ENCODE measurements at regions not wholly inside any gene's neighbourhood (a gene's known extent, or its start where the extent isn't known, plus 50 kb on each side); places are given as distances from the start of the nearest gene placed in this dataset.

DNA sequence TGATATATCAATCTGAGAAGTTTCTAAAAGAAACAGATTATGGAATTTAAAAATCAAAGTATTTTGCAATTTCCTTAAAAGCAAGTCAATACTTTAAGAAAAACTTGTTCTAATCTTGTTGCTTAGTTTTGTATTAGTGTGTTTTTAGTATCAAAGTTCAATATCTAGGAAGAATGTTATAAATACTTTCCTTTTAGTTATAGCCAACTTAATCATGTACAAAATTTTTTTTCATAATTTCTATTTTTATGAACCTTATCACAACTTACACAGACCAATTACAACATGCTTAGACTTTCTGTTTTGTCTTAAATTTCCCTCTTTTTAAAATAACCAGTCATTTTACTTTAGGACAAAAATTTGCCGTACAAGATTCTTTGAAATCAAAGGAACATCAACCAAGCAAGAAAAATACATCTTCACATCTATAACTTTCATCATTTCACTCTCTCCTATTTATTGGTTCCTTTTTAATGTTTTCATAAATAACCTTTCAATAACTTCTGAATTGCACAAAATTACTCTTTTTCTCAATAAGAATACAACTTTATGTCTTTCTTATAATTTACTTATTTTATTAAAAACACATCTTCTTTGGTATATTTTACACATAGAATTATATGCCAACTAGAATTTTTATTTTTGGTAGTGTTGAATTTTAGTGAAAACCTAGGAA, 308.2 kb upstream of the GLI3 start:
- H3K4me1 ChIP-seq (ENCODE audit: control insufficient read depth in 1 of 2, insufficient read depth in 2 of 2, low read depth in 1 of 2, low read length in 1 of 2) = no peaks in the 10 kb centered on the region
- no peak overlapping the region for H3K9ac ChIP-seq
- POLR2A ChIA-PET = no interaction called here
- no peaks in the 10 kb centered on the region for H3K79me2 ChIP-seq (ENCODE audit: insufficient read depth)
- peaks cover 17% of the 10 kb centered on the region; the same call in 1 of the 2 replicates for H3K9me3 ChIP-seq
- no peaks in the 10 kb centered on the region for H3K27me3 ChIP-seq (ENCODE audit: insufficient read depth)
- no peak for DNase-seq
- H2AFZ ChIP-seq (ENCODE audit: low read depth) = no peak overlapping the region
- TF ChIP-seq EP300 (IDR thresholded peaks at IDR 0.05; ENCODE audit: borderline replicate concordance in 1 of 2, low read depth in 1 of 2, low read length in 1 of 2) = no peak
- TF ChIP-seq NFIC (IDR thresholded peaks at IDR 0.05; ENCODE audit: borderline replicate concordance) = no peak
- TF ChIP-seq EZH2phosphoT487 (IDR thresholded peaks at IDR 0.05; ENCODE audit: borderline replicate concordance, low read depth) = no peak
- TF ChIP-seq CHD2 (IDR thresholded peaks at IDR 0.05; ENCODE audit: low read length, partially characterized antibody) = no peak
- TF ChIP-seq, protein P1, sequence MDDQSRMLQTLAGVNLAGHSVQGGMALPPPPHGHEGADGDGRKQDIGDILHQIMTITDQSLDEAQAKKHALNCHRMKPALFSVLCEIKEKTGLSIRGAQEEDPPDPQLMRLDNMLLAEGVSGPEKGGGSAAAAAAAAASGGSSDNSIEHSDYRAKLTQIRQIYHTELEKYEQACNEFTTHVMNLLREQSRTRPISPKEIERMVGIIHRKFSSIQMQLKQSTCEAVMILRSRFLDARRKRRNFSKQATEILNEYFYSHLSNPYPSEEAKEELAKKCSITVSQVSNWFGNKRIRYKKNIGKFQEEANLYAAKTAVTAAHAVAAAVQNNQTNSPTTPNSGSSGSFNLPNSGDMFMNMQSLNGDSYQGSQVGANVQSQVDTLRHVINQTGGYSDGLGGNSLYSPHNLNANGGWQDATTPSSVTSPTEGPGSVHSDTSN (IDR thresholded peaks at IDR 0.05) = no peak
- TF ChIP-seq, protein P2, sequence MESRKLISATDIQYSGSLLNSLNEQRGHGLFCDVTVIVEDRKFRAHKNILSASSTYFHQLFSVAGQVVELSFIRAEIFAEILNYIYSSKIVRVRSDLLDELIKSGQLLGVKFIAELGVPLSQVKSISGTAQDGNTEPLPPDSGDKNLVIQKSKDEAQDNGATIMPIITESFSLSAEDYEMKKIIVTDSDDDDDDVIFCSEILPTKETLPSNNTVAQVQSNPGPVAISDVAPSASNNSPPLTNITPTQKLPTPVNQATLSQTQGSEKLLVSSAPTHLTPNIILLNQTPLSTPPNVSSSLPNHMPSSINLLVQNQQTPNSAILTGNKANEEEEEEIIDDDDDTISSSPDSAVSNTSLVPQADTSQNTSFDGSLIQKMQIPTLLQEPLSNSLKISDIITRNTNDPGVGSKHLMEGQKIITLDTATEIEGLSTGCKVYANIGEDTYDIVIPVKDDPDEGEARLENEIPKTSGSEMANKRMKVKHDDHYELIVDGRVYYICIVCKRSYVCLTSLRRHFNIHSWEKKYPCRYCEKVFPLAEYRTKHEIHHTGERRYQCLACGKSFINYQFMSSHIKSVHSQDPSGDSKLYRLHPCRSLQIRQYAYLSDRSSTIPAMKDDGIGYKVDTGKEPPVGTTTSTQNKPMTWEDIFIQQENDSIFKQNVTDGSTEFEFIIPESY (IDR thresholded peaks at IDR 0.05; ENCODE audit: borderline replicate concordance, low read depth) = no peak
- TF ChIP-seq, protein P3, sequence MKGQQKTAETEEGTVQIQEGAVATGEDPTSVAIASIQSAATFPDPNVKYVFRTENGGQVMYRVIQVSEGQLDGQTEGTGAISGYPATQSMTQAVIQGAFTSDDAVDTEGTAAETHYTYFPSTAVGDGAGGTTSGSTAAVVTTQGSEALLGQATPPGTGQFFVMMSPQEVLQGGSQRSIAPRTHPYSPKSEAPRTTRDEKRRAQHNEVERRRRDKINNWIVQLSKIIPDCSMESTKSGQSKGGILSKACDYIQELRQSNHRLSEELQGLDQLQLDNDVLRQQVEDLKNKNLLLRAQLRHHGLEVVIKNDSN (IDR thresholded peaks at IDR 0.05; ENCODE audit: borderline replicate concordance, low read depth) = no peak
- TF ChIP-seq RFX5 (IDR thresholded peaks at IDR 0.05; ENCODE audit: low read length) = no peak
- no peak for TF ChIP-seq FOXJ3 (CRISPR knock-in tag; IDR thresholded peaks at IDR 0.05)
- TF ChIP-seq, protein P4, sequence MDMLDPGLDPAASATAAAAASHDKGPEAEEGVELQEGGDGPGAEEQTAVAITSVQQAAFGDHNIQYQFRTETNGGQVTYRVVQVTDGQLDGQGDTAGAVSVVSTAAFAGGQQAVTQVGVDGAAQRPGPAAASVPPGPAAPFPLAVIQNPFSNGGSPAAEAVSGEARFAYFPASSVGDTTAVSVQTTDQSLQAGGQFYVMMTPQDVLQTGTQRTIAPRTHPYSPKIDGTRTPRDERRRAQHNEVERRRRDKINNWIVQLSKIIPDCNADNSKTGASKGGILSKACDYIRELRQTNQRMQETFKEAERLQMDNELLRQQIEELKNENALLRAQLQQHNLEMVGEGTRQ (IDR thresholded peaks at IDR 0.05; ENCODE audit: borderline replicate concordance, low read depth, low read length) = no peak
- TF ChIP-seq FOSL2 (IDR thresholded peaks at IDR 0.05; ENCODE audit: borderline replicate concordance, low read depth) = no peak
- no peak for TF ChIP-seq NRF1 (IDR thresholded peaks at IDR 0.05; ENCODE audit: low read depth, low read length)
- no peak for TF ChIP-seq FOXM1 (IDR thresholded peaks at IDR 0.05; ENCODE audit: low read depth)
- no peak for TF ChIP-seq MXI1 (IDR thresholded peaks at IDR 0.05; ENCODE audit: low read depth, low read length)
- no peak for TF ChIP-seq RAD21 (IDR thresholded peaks at IDR 0.05; ENCODE audit: low read length)
- TF ChIP-seq TEAD4 (IDR thresholded peaks at IDR 0.05; ENCODE audit: borderline replicate concordance, insufficient read depth) = no peak
- no peak for TF ChIP-seq SIN3A (IDR thresholded peaks at IDR 0.05; ENCODE audit: borderline replicate concordance, low read depth, low read length)
- no peak for TF ChIP-seq JUND (IDR thresholded peaks at IDR 0.05)
- 4% methylated on average over 1 of the region's 1 CpG for WGBS (ENCODE audit: low lambda C conversion rate)
- H3K4me2 ChIP-seq = no peak overlapping the region
- H3K27ac ChIP-seq (ENCODE audit: low read depth in 2 of 2, low read length in 1 of 2) = no peak overlapping the region
- no peak overlapping the region for H3K4me3 ChIP-seq (ENCODE audit: low read depth in 2 of 2, low read length in 1 of 2)
- CTCF ChIA-PET = interaction anchor here (0.8 kb wide), 1 partner anchor 605 kb away, joined by 3 read pairs; no protein-coding TSS in a partner anchor
- H3K9me2 ChIP-seq = no peaks in the 10 kb centered on the region
- H3F3A ChIP-seq (replicated peaks; ENCODE audit: insufficient read depth) = no peaks in the 10 kb centered on the region
- H4K20me1 ChIP-seq (ENCODE audit: insufficient read depth) = no peaks in the 10 kb centered on the region
- no peaks in the 10 kb centered on the region for H3K36me3 ChIP-seq (replicated peaks in 1 of 2; ENCODE audit: control insufficient read depth in 1 of 2, insufficient read depth in 2 of 2, low read length in 1 of 2)

Data from SK-N-SH (cell line).